AG08396 (cell line): ENCODE measurements at regions not wholly inside any gene's neighbourhood (a gene's known extent, or its start where the extent isn't known, plus 50 kb on each side); places are given as distances from the start of the nearest gene placed in this dataset.

Experiments
- DNase-seq: peaks from one replicate; pipeline ENCODE4 v3.0.0; 2012; ENCODE audit warnings: low spot score, mixed read lengths

DNA sequence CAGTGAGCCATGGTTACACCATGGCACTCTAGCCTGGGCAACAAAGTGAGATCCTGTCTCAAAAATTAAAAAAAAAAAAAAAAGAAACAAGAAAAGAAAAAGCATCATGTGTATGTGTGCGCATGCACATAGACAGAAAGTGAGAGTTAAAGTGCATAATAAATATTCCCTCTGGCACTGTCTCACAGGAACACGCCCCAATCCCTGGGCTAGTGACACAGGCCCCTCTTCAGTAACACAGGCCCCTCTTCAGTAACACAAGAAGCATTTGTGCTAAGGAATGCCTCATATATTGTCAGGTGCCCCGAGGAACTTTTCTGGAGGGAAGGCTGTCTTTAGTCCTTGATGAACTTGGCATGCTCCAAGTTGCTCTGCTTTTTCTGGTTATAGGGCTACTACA lies 57.5 kb downstream of the RPL27A start:
- DNase-seq, result no peak

DNA sequence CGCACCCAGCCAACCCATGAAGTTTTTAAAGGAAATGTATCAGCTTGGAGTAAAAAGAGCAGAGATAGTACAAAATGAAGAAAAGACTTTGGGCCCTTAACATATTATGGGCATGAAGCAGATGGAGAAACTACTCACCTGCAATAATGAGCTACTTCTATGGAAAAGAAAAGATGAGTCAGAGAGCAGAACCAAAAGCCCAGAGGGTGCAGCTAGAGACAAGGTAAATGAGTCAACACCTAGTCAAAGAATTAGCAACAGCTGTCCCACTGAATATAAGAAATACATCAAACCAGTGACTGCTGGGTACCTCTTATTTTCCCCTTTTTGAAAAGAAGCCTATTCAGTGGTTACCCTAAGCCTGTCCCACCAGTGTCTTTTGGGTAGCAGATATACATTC lies 61.8 kb downstream of the RPL27A start:
- DNase-seq, result no peak

GRCh38 chr11:8745431-8746253 lies 63.0 kb downstream of the RPL27A start:
- DNase-seq, result no peak

DNA sequence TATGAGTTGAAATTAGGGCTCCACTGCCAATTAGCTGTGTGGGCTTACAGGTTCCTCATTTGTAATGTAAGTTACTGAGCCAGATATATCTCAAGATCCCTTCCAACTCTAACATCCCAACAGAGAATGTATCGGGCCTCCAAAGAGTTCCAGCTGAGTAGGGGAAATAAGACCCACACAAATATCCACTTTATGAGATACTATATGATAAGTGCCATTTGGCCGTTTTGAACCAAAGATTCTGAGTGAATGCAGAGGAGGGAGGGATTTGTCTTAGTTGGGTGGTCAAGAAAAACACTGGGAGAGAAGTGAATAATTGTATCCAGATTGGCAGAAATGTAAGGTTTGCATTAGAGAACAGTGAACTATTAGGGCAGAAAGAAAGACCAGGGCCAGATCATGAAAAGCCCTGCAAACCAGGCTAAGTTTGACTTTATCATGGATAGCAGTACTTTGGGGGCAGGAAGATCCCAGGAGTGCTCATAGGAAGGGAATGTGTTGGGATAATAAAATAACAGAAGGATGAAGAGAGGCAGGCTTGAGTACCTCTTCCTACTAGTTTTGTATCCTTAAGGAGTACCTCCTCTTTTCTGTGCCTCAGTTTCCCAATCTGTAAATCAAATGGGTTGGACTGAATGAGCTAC lies 63.9 kb downstream of the RPL27A start:
- no peak for DNase-seq

GRCh38 chr11:8747173-8747572 lies 64.6 kb downstream of the RPL27A start:
- DNase-seq, result no peak

- no peak for DNase-seq
These were observed 65.7 kb downstream of the RPL27A start for GRCh38 chr11:8748317-8748716.

DNA sequence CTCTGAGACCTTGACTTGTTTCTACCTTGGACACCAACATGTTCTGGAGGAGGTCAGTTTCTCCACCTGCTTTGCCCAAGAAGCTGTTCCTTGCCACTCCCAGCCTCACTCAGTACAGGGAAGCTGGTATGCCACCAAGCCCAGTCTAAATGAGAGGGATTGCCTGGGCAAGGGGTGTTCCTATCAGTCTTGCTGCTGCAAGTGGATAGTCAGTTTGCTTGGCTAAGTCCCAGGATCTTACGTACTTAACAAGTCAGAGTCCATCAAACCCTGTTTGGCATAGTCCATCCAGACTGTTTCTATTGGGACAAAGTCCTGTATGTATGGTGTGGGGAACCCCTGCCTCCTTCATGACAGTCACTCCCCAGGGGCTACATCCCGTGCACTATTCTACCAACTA lies 66.6 kb downstream of the RPL27A start:
- no peak for DNase-seq

- DNase-seq, result no peak
These were observed 71.6 kb downstream of the RPL27A start for GRCh38 chr11:8754241-8754640.

- no peak for DNase-seq
These were observed 73.6 kb downstream of the RPL27A start for GRCh38 chr11:8756201-8756600.

DNA sequence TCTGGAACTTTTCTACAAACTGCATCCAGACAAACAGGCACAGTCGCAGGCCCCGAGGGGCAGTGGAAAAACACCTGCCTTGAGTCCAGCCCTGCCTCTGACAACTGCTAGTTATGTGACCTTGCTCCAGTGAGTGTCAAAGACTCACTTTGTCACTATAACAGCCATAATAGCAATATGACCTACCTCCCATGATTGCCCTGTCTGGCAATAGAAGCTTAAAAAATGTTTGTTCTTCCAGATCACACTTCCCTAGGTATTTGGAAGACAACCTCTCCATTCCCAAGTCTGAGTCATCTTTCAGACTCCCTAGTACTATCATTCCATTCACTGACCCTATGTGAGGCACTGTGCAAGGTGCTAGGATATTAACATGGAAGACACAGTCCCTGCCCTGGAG lies 74.5 kb downstream of the RPL27A start:
- no peak for DNase-seq

DNA sequence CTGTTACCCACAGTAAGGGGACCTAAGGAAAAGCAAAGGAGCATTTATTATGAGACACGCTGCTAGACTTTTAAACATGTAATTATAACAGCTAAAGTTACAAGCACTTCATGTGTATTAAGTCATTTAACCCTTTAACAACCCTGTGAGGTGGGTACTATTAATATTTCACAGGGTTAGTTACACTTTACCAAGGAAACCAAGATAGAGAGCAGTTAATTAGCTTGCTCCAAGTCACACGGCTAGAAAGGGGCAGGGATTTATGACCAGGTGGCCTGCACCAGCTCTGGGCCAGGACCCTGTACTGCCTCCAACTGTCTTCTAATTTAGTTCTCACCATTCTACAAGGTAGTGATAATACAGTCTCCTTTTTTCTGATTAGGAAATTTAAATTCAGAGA lies 74.9 kb downstream of the RPL27A start:
- DNase-seq, result no peak

DNA sequence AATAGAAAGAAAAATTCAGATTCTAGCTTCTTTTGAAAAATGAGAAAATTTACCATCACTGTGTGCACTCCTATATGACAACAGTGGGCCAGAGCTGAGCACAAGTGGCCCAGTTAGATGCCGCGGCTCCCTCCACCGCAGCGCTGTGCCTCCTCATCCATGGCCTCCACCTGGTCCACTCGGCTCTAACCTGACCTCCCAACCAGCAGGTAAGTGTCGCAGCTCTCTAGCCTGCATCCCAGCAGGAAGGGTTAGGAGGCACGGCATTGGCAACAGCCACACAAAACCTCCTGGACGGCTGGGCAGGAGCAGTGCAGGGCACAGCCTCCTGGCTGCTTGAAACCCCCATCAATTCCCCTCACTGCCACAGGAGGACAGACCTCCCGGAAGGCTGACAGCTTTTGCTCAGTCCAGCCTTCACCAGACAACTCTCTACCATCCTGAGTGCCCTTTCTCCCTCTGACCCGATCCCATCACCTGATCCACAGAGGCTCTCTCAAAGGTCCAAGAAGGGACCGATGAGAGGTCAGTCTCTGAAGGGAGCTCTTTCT lies 76.1 kb downstream of the RPL27A start:
- DNase-seq, result no peak

DNA sequence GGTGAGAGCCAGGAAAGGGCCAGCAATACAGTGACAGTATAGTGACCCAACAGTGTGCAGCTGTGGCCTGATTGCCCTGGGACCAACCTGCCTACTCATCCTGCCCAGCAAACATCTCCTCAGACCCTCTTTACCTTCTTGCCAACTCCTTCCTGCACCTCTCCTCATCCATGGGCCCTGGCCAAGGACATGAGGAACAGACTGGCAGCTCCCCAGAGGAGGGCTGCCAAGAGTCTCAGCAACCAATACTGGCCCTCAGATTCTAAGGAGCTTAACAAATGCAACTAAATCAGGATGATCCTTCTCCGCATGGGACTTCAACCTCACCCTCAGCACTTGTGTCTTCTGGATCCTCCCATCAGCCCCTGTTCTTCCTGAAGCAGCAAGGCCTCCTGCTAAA lies 77.0 kb downstream of the RPL27A start:
- no peak for DNase-seq

DNA sequence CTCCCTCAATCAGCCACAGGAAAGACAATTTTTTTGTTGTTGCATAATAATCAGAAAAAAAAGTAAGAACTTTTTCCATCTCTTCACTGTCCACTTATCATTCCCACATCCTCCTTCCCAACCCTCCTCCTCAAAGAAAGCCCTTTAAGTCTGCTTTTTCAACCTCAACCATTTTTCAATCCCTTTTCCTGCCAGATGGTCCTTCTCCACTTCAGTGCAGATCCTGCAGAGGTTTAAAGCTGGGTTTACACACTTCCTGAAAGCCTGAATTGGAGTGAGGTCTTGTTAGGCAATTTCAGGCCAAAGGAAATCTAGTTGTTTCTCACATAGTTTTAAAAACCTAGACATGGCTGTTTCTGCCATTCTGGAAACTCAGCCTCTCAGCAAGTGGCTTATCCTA lies 78.3 kb downstream of the RPL27A start:
- no peak for DNase-seq

DNA sequence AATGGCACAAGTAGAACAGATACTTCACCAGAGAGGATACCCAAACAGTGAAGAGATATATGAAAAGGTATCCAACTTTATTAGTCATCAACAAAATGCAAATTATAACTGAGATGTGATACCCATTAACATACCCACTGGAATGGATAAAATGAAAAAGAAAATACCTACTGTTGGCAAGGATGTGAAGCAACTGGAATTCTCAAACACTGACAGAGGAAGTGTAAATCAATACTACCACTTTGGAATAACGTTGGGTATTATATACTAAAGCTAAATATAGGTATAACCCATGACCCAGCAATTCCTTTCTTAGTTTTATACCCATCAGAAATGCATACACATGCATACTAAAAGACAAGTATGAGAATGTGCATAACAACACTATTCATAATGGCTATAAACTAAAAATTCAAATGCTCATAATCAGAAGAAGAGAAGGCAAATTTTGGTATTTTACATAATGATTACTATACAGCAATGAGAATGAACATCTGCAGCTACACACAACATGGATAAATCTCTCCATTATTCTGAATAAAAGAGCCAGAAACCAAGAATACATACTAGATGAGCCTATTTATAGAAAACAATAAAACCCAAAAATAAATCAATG lies 80.6 kb downstream of the RPL27A start:
- no peak for DNase-seq

GRCh38 chr11:8765294-8765693 lies 82.7 kb downstream of the RPL27A start:
- peak; percentile 50 for DNase-seq

DNA sequence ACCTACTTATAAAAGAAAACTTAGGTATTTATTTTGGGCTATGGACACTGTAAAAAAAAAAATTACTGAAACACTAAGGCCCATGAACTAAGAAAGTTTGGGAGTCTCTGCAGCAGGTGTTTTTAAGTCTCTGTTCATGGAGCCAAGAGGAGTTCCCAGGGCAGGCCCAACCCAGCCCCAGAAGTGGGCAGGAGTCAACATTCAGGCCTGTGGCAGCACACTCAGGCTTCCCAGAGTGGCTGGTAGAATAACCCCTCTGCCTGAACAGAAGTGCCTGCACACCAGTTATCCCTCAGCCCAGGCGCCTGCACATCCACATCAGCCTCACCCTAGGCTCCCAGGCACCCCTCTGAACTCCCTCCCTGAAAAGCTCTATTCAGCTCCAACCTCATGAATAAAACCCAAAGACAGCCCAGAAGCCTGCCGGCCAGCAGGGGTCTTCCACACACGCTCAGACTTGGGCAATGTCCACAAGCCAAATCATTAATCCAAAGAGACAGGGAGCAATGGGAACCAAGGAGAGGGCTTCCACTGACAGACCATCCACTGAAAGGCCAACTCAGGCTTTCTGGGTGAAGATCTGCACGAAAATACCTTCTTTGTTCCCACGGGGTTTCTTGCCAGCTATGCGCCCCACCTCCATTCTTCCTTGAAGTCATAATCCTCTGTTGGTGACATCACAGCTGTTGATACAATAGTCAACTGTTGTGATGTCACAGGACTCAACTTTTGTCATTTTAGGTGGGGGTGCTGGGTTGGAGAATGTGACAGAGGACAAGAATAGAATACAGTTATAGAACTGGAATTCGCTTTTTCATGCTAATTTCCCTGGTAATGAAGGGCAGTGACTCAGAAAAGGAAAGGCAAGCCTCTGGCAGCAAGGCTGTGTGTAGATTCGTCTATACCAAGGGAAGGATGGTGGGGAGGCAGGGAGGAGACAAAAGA lies 83.7 kb downstream of the RPL27A start:
- no peak for DNase-seq

GRCh38 chr11:8766988-8767374 lies 84.4 kb downstream of the RPL27A start:
- no peak for DNase-seq

DNA sequence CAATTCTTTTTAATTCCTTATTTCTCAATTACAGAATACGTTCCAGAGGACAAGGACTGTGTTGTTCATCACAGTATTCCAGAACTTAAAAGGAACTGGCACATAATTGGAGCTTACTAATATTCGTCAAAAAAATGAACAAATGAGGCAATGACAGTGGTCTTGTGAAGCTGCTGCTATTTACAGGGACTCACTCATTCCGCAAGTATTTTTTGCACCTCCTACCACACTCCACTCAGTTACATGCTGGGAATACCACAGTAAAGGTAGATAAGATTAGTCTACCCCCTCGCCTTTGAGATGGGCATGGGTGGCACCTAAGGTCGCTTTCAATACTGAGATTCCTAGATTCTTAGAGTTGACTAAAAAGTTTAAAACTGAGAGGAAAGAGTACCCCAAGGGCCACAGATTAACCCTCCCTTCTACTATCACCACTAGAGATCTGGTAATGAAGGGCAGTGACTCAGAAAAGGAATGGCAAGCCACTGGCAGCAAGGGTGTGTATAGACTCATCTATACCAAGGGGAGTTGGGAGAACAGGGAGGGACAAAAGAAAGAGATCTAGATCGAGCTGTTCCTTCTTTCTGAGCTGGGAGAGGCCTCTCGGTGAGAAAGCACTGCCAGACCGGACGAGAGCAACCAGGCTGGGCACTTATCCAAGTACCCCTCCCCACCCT lies 85.0 kb downstream of the RPL27A start:
- DNase-seq, result no peak

DNA sequence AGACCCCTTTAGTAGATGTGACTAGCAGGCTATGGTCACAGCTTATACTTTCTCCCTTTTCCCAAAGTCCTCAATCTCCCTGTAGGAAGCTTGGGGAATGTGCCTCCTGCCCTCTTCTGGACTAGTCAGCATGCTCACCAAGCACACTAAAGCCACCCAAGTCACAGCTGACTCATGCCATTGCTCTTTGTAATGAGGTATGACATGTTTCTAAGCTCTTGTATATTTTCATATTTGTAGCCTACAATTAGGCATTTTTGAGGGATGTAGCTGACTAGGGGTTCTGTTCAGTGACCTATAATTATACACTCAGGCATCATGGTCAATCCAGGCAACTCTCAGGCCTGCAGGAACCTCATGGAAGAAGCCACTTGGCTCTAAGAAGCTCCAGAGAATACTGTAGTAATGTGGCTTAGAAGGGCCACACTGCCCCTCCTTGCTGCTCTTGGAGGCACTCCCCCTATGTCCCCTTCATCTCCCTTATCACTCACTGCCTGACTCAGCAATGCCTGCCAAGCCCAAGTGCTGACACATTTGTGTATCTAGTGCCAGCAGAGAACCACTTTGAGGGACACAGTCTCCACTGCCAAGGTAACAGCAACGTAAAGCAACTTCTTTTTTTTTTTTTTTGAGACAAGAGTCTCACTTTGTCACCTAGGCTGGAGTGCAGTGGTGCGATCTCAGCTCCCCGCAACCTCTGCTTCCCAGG lies 86.2 kb downstream of the RPL27A start:
- peak; percentile 53 for DNase-seq
